Psoas muscle (tissue), 7 donors: ENCODE measurements at regions not wholly inside any gene's neighbourhood (a gene's known extent, or its start where the extent isn't known, plus 50 kb on each side); places are given as distances from the start of the nearest gene placed in this dataset.

Experiments
- ATAC-seq, 4 donors: fragments of 200-7000 bp; cut with Tn5 transposase; one replicate each; pipeline ENCODE4 v1.9.1; 2020; ENCODE audit warnings: moderate library complexity in 3 of 4, mild to moderate bottlenecking in 2 of 4
- DNase-seq, 2 donors: peaks; one replicate each; pipeline ENCODE4 v3.0.0-alpha.2; 2020
- H3K27ac ChIP-seq: fragments of 200-600 bp; one replicate; pipeline ENCODE4 v1.8.0; 2022
- H3K27me3 ChIP-seq, 3 donors: fragments of 200-600 bp in 1 of 3; one replicate each; pipeline versions ENCODE4 v1.6.1 to v1.8.0; 2013 to 2022; ENCODE audit warnings: low read length in 2 of 3, mild to moderate bottlenecking in 2 of 3, moderate library complexity in 1 of 3; ENCODE audit not compliant: insufficient read depth in 3 of 3
- H3K36me3 ChIP-seq, 2 donors: fragments of 200-600 bp in 1 of 2; one replicate each; pipeline versions ENCODE4 v1.6.1 to v1.8.0; 2013 to 2022; ENCODE audit warnings: low read depth in 1 of 2, mild to moderate bottlenecking in 1 of 2, moderate library complexity in 1 of 2; ENCODE audit not compliant: insufficient read depth in 1 of 2
- H3K4me1 ChIP-seq: fragments of 200-600 bp; one replicate; pipeline ENCODE4 v1.8.0; 2022
- H3K4me3 ChIP-seq: fragments of 200-600 bp; one replicate; pipeline ENCODE4 v1.8.0; 2022; ENCODE audit warnings: mild to moderate bottlenecking
- H3K9me3 ChIP-seq: fragments of 200-600 bp; one replicate; pipeline ENCODE4 v1.8.0; 2022
- WGBS, 3 donors: extraction: QIAGEN DNeasy Blood & Tissue Kit; methylation state at CpG; one replicate each; pipeline versions ENCODE4 v1.1.6 to v1.1.7; 2013; 5-methylcytosine and 5-hydroxymethylcytosine counted together
- intact Hi-C, 2 donors: fragments of 100-400 bp; cut with DNase I; formaldehyde crosslinking; loops; one replicate each; pipeline versions ENCODE4 v1.11.0 to v1.14.2; 2022
- TF ChIP-seq, protein P1 (sequence below): fragments of 200-600 bp; IDR thresholded peaks from one replicate; pipeline ENCODE4 v1.8.0; 2022; ENCODE audit warnings: antibody characterized with exemption
- donor health status: healthy with polysubstance abuse.
- donor health status: DM: no; HTN: no; CAD: no; lungs with moderate emphysema.
- donor health status: Bipolar disorder and iron deficiency.
- donor health status: healthy.
- donor health status: DM: yes; HTN: yes; CAD: no.
- donor health status: DM: no; HTN: no; CAD: no.
- donor health status: DM: yes; HTN: yes; CAD: no.

DNA sequence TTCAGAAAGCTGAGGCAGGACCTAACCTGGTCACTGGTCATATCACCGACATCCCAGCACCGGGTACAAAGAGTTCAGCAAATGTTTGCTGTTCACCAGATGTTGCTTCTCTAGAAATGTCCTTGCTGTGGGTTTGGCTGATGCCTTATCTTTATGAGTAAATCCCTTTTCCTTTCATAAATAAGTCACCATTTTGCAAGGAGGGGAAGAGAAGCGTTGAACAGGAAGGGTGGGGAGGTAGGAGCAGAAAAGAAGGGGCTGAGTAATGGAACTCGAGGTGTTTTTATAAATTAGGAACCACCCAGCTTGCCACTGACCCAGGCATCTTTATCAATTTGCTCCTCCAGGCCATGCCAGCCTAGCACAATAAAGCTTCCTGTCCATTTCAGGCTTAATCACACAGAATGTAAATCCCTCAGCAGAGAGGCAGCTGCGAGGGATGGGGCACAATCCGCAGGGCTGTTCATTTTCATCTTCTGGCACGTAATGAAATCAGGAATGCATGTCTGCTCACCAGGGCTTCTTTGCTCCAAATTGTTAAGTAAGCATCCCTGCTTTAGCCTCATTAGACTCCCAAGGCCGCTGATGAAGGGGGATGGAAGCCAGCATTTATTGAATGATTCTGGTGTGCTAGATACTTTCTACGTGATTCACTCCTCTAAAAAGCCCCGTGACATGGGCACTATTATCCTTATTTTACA is 371.9 kb upstream of the CHD6 start:
- TF ChIP-seq, protein P1, sequence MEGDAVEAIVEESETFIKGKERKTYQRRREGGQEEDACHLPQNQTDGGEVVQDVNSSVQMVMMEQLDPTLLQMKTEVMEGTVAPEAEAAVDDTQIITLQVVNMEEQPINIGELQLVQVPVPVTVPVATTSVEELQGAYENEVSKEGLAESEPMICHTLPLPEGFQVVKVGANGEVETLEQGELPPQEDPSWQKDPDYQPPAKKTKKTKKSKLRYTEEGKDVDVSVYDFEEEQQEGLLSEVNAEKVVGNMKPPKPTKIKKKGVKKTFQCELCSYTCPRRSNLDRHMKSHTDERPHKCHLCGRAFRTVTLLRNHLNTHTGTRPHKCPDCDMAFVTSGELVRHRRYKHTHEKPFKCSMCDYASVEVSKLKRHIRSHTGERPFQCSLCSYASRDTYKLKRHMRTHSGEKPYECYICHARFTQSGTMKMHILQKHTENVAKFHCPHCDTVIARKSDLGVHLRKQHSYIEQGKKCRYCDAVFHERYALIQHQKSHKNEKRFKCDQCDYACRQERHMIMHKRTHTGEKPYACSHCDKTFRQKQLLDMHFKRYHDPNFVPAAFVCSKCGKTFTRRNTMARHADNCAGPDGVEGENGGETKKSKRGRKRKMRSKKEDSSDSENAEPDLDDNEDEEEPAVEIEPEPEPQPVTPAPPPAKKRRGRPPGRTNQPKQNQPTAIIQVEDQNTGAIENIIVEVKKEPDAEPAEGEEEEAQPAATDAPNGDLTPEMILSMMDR = no peak
- Histone ChIP-seq H3K4me3 (no peak overlapping the region), H3K36me3 (no peaks in the 10 kb centered on the region), H3K27me3 (peaks cover 0 to 5% (median 0%) of the 10 kb centered on the region in 3 donors), H3K27ac (no peak overlapping the region), H3K9me3 (no peaks in the 10 kb centered on the region), H3K4me1 (no peaks in the 10 kb centered on the region)
- ATAC-seq (no peak), DNase-seq (no peak)
- 11 to 15% (median 14%) methylated on average over 10 of the region's 10 CpGs for WGBS, 3 donors
- intact Hi-C loops = no loop called here

DNA sequence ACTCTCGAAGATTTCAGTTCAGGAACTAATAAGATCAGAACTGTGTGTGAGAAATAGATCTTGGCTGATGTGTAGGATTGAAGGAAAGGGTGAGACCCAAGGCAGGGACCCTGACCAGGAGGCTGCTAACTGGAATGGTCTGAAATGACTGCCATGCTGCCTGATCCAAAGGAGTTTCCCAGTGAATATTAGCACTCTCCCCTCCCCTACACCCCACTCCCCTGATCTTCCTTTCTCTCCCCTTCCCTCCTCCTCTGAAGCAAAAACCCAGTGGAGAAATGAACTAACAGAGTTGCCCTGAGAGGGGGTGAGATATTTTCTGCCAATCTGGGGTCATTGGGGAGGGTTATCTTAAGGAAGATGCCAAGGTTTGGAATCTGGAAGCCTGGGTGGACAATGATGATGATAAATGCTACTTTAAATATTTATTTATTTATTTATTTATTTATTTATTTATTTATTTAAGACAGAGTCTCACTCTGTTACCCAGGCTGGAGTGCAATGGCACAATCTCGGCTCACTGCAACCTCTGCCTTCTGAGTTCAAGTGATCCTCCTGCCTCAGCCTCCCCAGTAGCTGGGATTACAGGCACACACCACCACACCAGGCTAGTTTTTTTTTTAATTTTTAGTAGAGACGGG is 371.0 kb upstream of the CHD6 start:
- no peaks in the 10 kb centered on the region for H3K36me3 ChIP-seq
- H3K27me3 ChIP-seq = peaks cover 0 to 5% (median 0%) of the 10 kb centered on the region in 3 donors
- intact Hi-C loops = no loop called here
- no peaks in the 10 kb centered on the region for H3K9me3 ChIP-seq
- WGBS, 3 donors = 81 to 88% (median 86%) methylated on average over 3 of the region's 3 CpGs
- H3K4me3 ChIP-seq = no peak overlapping the region
- no peak for DNase-seq
- ATAC-seq = no peak
- no peak overlapping the region for H3K27ac ChIP-seq
- no peaks in the 10 kb centered on the region for H3K4me1 ChIP-seq
- TF ChIP-seq, protein P1 = no peak

DNA sequence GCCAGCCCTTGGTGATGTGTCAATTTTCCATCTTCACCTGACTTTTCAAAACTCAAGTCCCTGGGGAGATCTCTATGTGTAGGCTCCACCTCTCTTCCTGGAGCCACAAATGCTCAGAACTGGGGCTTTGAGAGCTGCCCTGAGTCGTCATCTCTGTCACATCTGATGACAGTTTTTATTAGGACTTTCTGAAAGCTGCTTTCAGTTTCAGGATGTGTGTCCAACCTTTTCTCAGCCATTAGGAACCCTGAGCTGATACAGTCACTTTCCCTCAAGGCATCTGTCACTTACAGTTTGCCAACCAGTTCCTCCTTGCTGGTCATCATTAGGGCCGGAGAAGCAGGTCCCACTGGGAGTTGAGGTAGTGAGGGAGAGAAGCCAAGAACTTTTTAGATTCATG is 365.9 kb upstream of the CHD6 start:
- H3K4me3 ChIP-seq = no peak overlapping the region
- H3K4me1 ChIP-seq = no peaks in the 10 kb centered on the region
- no peak overlapping the region for H3K27ac ChIP-seq
- intact Hi-C loops = no loop called here
- DNase-seq (no peak), ATAC-seq (no peak)
- H3K36me3 ChIP-seq = no peaks in the 10 kb centered on the region
- WGBS, 3 donors = 67 to 74% (median 69%) methylated on average over 2 of the region's 2 CpGs
- no peaks in the 10 kb centered on the region for H3K27me3 ChIP-seq
- H3K9me3 ChIP-seq = no peaks in the 10 kb centered on the region
- TF ChIP-seq, protein P1 = no peak

DNA sequence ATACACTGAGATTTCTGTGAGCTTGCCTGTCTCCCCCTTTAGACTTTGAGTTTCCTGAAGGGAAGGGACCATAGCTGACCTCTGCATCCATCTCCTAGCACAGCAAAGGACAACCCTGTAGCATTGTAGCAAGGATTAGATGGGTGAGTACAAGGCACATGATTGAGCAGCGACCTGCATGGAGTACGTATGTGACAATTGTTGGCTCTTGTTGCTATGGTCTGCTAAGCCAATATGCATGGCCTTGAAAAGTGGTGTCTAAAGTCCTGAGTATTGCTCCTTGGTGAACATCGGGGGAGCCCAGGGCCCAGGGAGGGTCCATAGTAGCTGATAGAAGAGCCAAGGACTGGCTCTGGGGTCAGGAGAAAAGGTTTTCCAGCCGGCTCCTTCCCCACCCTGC is 365.0 kb upstream of the CHD6 start:
- Histone ChIP-seq H3K4me1 (no peaks in the 10 kb centered on the region), H3K36me3 (no peaks in the 10 kb centered on the region), H3K4me3 (no peak overlapping the region), H3K27me3 (no peaks in the 10 kb centered on the region), H3K9me3 (no peaks in the 10 kb centered on the region), H3K27ac (no peak overlapping the region)
- DNase-seq (no peak), ATAC-seq (no peak)
- TF ChIP-seq, protein P1 = no peak
- WGBS, 3 donors = 57 to 67% (median 62%) methylated on average over 4 of the region's 4 CpGs
- intact Hi-C loops = no loop called here
